Dendritic cell treated with granulocyte-macrophage colony-stimulating factor and Interleukin-4, amounts not matched to agents 40 ng/mL and 50 ng/mL, for 4 days (primary cell): ENCODE measurements at regions not wholly inside any gene's neighbourhood (a gene's known extent, or its start where the extent isn't known, plus 50 kb on each side); places are given as distances from the start of the nearest gene placed in this dataset.

Experiments used
- H3K27ac Mint-ChIP-seq: one replicate; pipeline ENCODE4 v1.8.0; 2022; ENCODE audit warnings: mild to moderate bottlenecking, mixed read lengths
- H3K27me3 Mint-ChIP-seq: one replicate; pipeline ENCODE4 v1.8.0; 2022; ENCODE audit warnings: mild to moderate bottlenecking, mixed read lengths
- H3K36me3 Mint-ChIP-seq: one replicate; pipeline ENCODE4 v1.8.0; 2022; ENCODE audit warnings: low read depth, mixed read lengths
- H3K4me1 Mint-ChIP-seq: one replicate; pipeline ENCODE4 v1.8.0; 2022; ENCODE audit warnings: low read depth, mixed read lengths
- H3K4me3 Mint-ChIP-seq: one replicate; pipeline ENCODE4 v1.8.0; 2022; ENCODE audit warnings: mild to moderate bottlenecking, moderate library complexity, mixed read lengths
- H3K9me3 Mint-ChIP-seq: one replicate; pipeline ENCODE4 v1.8.0; 2022; ENCODE audit warnings: mixed read lengths
- intact Hi-C: fragments of 100-400 bp; cut with micrococcal nuclease; formaldehyde crosslinking; loops from one replicate; pipeline ENCODE4 v1.15.0; 2022

DNA sequence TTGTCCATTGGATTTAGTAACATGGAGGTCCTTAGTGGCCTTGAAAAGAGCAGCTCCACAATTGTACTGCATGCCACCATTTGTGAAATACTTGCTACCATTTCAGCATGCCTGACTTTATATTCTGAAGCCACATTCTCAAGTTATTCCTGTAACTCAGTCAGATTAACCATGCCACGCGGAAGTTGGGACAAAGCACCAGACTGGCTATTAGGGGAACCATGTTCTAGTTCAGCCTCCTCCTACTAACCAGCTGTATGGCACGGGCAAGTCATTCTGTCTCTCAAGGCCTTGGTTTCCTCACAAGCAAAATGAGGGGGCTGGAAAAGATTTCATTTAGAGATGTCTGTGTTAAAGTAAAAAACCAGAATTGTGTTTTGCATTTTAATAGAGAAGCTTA is 418.0 kb downstream of the PLK2 start:
- no peak overlapping the region for H3K4me3 Mint-ChIP-seq
- no peaks in the 10 kb centered on the region for H3K9me3 Mint-ChIP-seq
- intact Hi-C loops: no loop called here
- H3K27ac Mint-ChIP-seq: no peak overlapping the region
- H3K36me3 Mint-ChIP-seq: no peaks in the 10 kb centered on the region
- no peaks in the 10 kb centered on the region for H3K4me1 Mint-ChIP-seq
- no peaks in the 10 kb centered on the region for H3K27me3 Mint-ChIP-seq

- H3K4me3 Mint-ChIP-seq: no peak overlapping the region
- no peaks in the 10 kb centered on the region for H3K9me3 Mint-ChIP-seq
- H3K4me1 Mint-ChIP-seq: no peaks in the 10 kb centered on the region
- intact Hi-C loops: no loop called here
- no peaks in the 10 kb centered on the region for H3K27me3 Mint-ChIP-seq
- no peaks in the 10 kb centered on the region for H3K36me3 Mint-ChIP-seq
- no peak overlapping the region for H3K27ac Mint-ChIP-seq
Measured at GRCh38 chr5:58040846-58041245, 419.0 kb downstream of the PLK2 start.

DNA sequence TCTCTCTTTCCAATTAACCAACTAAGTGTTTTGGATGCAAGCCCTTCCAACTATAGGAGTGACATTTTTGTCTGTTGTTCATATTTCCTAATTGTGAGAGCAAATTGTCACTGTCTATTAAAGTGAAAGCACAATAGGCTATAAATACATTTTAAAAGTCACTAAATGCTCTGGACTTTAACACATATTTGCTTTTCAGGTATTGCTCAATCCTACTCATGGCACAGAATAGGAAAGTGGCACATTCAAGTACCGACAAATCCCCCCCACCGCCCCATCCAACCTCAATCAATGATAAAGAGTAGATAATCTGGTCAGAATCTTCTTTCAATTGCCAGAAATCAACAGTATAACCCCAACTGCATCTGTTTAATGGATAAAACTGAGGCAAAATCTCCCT is 419.8 kb downstream of the PLK2 start:
- H3K4me3 Mint-ChIP-seq: no peak overlapping the region
- H3K27me3 Mint-ChIP-seq: no peaks in the 10 kb centered on the region
- H3K9me3 Mint-ChIP-seq: no peaks in the 10 kb centered on the region
- no peak overlapping the region for H3K27ac Mint-ChIP-seq
- intact Hi-C loops: no loop called here
- no peaks in the 10 kb centered on the region for H3K4me1 Mint-ChIP-seq
- H3K36me3 Mint-ChIP-seq: no peaks in the 10 kb centered on the region

DNA sequence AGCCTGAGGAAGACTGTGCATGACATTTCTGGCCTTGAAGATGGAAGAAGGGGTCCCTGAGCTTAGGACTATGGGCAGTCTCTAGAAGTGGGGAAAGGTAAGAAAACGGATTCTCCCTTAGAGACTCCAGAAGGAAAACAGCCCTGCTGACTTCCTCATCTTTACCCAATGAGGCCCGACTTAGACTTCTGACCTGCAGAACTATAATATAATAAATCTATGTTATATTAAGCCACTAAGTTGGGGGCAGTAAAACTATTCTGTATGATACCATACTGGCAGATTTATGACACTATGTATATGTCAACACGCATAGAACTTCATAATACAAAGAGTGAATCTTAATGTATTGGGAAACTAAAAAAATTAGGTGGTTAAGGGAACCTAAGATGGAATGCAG is 422.0 kb downstream of the PLK2 start:
- Mint-ChIP-seq H3K4me1 (no peaks in the 10 kb centered on the region), H3K4me3 (no peak overlapping the region), H3K36me3 (no peaks in the 10 kb centered on the region), H3K27me3 (no peaks in the 10 kb centered on the region), H3K9me3 (no peaks in the 10 kb centered on the region), H3K27ac (no peak overlapping the region)
- intact Hi-C loops: loop anchor here (1.0 kb wide), 1 partner anchor 12 kb away; no protein-coding TSS in a partner anchor

GRCh38 chr5:58025809-58026208 is 434.1 kb downstream of the PLK2 start:
- no peak overlapping the region for H3K27ac Mint-ChIP-seq
- H3K36me3 Mint-ChIP-seq: no peaks in the 10 kb centered on the region
- intact Hi-C loops: loop anchor here (1.0 kb wide), 1 partner anchor 12 kb away; no protein-coding TSS in a partner anchor

GRCh38 chr5:58024151-58024550 is 435.7 kb downstream of the PLK2 start:
- Mint-ChIP-seq H3K27ac (no peak overlapping the region), H3K4me3 (no peak overlapping the region), H3K27me3 (no peaks in the 10 kb centered on the region), H3K4me1 (no peaks in the 10 kb centered on the region), H3K9me3 (no peaks in the 10 kb centered on the region), H3K36me3 (no peaks in the 10 kb centered on the region)
- intact Hi-C loops: no loop called here

More at GRCh38 chr5:58025809-58026208, 434.1 kb downstream of the PLK2 start:
- H3K27me3 Mint-ChIP-seq: no peaks in the 10 kb centered on the region
- H3K9me3 Mint-ChIP-seq: no peaks in the 10 kb centered on the region
- no peaks in the 10 kb centered on the region for H3K4me1 Mint-ChIP-seq
- H3K4me3 Mint-ChIP-seq: no peak overlapping the region

DNA sequence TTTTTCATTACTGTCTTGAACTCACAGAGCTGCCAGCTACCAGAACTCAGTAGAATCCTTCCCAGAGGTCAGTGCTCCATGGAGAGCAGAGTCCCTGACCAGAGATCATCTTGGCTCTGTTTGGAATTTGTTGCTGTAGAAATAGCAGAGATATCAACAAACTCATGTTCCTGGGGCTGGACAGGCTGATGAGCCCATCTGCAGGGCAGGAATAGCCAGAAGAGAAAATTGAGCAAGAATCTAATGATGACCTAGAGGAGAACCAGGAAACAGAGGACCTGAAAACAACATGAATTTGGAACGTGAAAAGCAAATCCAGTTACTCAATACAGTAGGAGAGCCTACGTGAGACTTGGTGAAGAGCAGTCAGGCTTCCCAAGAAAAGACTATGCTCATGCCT is 437.8 kb downstream of the PLK2 start:
- Mint-ChIP-seq H3K4me3 (no peak overlapping the region), H3K27me3 (no peaks in the 10 kb centered on the region), H3K9me3 (no peaks in the 10 kb centered on the region), H3K4me1 (no peaks in the 10 kb centered on the region), H3K36me3 (no peaks in the 10 kb centered on the region), H3K27ac (no peak overlapping the region)
- intact Hi-C loops: no loop called here

DNA sequence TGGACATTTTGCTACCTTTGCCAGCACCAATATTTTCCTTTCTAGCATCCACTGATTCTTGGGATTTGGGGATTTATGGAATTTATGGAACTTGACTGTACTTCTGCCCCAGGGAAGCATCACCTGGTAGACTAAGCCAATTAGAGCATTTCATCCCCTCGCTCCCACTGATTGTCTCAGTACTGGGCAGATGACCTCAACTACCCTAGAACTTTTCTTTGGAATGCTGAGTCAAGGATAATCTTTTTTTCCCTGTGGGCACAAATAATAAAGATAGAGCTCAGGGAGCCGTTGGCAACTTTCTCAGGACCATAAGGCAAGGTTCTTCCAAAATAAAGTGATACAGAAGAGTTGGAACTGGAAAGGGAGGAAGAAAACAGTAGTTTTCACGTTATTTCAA is 438.4 kb downstream of the PLK2 start:
- Mint-ChIP-seq H3K27ac (no peak overlapping the region), H3K36me3 (no peaks in the 10 kb centered on the region), H3K27me3 (no peaks in the 10 kb centered on the region), H3K4me3 (no peak overlapping the region), H3K4me1 (no peaks in the 10 kb centered on the region), H3K9me3 (no peaks in the 10 kb centered on the region)
- intact Hi-C loops: no loop called here

GRCh38 chr5:58019614-58020013 is 440.3 kb downstream of the PLK2 start:
- H3K9me3 Mint-ChIP-seq: no peaks in the 10 kb centered on the region
- intact Hi-C loops: no loop called here

DNA sequence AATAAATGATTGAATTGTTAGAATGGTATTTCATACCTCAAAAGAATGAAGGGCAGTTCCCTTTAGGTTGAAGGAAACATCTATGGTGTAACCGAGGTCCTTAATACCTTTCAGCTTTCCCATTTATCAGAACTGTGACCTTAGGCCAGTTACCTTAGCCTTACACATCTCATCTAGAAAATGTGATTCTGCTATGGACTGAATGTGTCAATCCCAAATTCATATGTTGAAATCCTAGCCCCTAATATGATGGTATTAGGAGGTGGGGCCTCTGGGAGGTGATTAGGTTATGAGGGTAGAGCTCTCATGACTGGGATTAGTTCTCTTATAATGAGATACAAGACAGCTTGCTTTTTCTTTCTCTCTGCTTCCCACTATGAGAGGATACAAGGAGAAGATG is 441.9 kb downstream of the PLK2 start:
- intact Hi-C loops: no loop called here
- no peaks in the 10 kb centered on the region for H3K36me3 Mint-ChIP-seq
- no peak overlapping the region for H3K4me3 Mint-ChIP-seq
- H3K4me1 Mint-ChIP-seq: no peaks in the 10 kb centered on the region
- no peaks in the 10 kb centered on the region for H3K27me3 Mint-ChIP-seq
- no peak overlapping the region for H3K27ac Mint-ChIP-seq
- H3K9me3 Mint-ChIP-seq: no peaks in the 10 kb centered on the region

More at GRCh38 chr5:58019614-58020013, 440.3 kb downstream of the PLK2 start:
- no peaks in the 10 kb centered on the region for H3K4me1 Mint-ChIP-seq
- H3K27ac Mint-ChIP-seq: no peak overlapping the region
- no peaks in the 10 kb centered on the region for H3K36me3 Mint-ChIP-seq
- no peaks in the 10 kb centered on the region for H3K27me3 Mint-ChIP-seq
- no peak overlapping the region for H3K4me3 Mint-ChIP-seq

GRCh38 chr5:58016877-58017276 is 443.0 kb downstream of the PLK2 start:
- no peak overlapping the region for H3K4me3 Mint-ChIP-seq
- H3K9me3 Mint-ChIP-seq: no peaks in the 10 kb centered on the region
- intact Hi-C loops: no loop called here
- H3K36me3 Mint-ChIP-seq: no peaks in the 10 kb centered on the region
- no peaks in the 10 kb centered on the region for H3K27me3 Mint-ChIP-seq
- H3K4me1 Mint-ChIP-seq: no peaks in the 10 kb centered on the region
- H3K27ac Mint-ChIP-seq: no peak overlapping the region

DNA sequence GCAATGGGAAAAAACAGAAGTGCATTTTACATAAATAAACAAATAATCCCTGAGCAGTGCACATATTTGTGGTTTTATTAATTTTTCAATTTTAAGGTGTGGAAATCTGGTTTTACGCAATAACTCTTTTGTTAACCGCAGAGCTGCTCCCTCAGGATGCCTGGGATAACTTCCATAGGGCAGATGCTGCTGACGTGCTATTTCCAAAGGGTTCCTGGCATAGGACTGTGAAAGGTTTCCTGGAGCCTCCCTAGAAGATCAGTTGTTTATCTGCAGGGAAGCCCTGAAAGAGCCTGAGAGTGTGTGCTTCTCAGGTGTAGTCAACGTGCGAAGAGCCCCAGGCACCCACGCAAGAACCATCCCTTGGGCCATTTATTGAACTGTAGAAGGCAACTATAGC is 443.5 kb downstream of the PLK2 start:
- Mint-ChIP-seq H3K9me3 (no peaks in the 10 kb centered on the region), H3K4me3 (no peak overlapping the region), H3K27me3 (no peaks in the 10 kb centered on the region), H3K27ac (no peak overlapping the region), H3K36me3 (no peaks in the 10 kb centered on the region), H3K4me1 (no peaks in the 10 kb centered on the region)
- intact Hi-C loops: no loop called here

GRCh38 chr5:58015175-58015574 is 444.7 kb downstream of the PLK2 start:
- H3K4me1 Mint-ChIP-seq: no peaks in the 10 kb centered on the region
- H3K36me3 Mint-ChIP-seq: no peaks in the 10 kb centered on the region
- H3K27me3 Mint-ChIP-seq: no peaks in the 10 kb centered on the region
- no peak overlapping the region for H3K27ac Mint-ChIP-seq
- H3K4me3 Mint-ChIP-seq: no peak overlapping the region
- H3K9me3 Mint-ChIP-seq: no peaks in the 10 kb centered on the region
- intact Hi-C loops: no loop called here

DNA sequence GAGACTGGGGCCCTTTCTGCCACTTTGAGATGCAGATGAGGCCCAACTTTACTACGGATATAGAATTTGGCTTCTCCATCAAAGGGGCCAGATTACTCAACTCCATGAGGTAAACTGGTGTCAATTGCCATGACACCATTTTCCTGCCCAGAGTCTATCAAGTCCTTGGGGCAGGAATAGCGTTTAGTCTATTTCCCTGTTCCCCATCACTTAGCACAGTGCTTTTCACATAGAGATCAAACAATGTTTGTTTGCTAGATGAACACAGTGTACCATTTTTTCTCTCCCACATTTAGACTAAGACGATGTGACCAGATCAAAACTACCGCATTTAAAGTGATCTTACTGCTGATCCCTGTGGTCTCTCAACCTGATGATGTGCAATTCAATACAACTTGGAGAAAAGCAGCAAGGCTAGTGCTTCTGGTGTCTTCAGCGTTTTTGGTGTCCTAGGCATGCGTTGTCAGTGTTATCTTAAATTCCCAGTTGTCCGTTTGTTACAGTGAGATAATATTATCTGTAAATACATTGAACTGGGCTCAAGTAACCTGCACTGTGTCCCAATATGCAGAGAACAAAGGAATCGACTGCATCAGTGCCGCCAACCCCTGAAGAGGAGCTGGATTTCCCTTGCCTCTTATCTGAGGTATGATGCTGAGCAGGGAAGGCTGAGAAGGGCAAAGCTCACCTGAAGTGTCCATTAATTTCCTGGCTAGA is 446.2 kb downstream of the PLK2 start:
- Mint-ChIP-seq H3K4me1 (no peaks in the 10 kb centered on the region), H3K4me3 (no peak overlapping the region)
- intact Hi-C loops: no loop called here

DNA sequence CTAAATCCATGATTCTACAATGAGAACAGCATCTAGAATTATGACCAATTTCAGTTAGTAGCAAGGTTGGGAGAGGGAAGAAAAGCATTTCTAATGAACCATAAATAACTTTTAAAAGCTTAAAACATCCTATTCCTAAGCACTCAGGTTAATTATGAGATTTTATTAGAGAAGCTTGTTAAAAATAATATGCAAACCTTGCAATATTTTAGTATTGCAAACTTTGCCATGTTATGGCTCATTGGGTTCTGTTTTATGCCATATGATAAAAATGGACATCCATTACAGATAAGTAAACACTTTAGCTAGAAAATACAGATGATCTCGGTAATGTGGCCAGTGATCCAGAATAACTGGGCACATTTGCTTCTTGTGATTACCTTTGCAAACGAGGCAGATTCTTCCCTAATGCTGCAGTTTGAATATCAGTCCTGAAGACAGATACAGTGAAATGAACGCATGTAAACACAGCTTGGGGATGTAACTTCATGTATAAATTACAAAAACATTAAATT is 447.0 kb downstream of the PLK2 start:
- H3K36me3 Mint-ChIP-seq: no peaks in the 10 kb centered on the region
- no peaks in the 10 kb centered on the region for H3K4me1 Mint-ChIP-seq
- no peaks in the 10 kb centered on the region for H3K9me3 Mint-ChIP-seq
- H3K27me3 Mint-ChIP-seq: no peaks in the 10 kb centered on the region
- intact Hi-C loops: no loop called here
- no peak overlapping the region for H3K4me3 Mint-ChIP-seq
- no peak overlapping the region for H3K27ac Mint-ChIP-seq

More for the DNA sequence above, 446.2 kb downstream of the PLK2 start:
- Mint-ChIP-seq H3K9me3 (no peaks in the 10 kb centered on the region), H3K27me3 (no peaks in the 10 kb centered on the region), H3K27ac (no peak overlapping the region), H3K36me3 (no peaks in the 10 kb centered on the region)
